HG02885 (cell line): ENCODE measurements at regions not wholly inside any gene's neighbourhood (a gene's known extent, or its start where the extent isn't known, plus 50 kb on each side); places are given as distances from the start of the nearest gene placed in this dataset.
"Not testable (repeated sequence)": the region's sequence is repeated elsewhere in the genome, so short reads cannot be mapped to it uniquely, and the experiment has no call there.

Source experiments
- ATAC-seq: cut with Tn5 transposase; IDR thresholded peaks from one replicate; pipeline ENCODE4 v1.9.1; 2021; ENCODE audit warnings: mild to moderate bottlenecking; ENCODE audit not compliant: unreplicated experiment, poor library complexity

GRCh38 chr17:12195418-12195817, 174.7 kb downstream of the MAP2K4 start:
- no peak for ATAC-seq

GRCh38 chr17:12201294-12201880, 180.7 kb downstream of the MAP2K4 start:
- no peak for ATAC-seq

DNA sequence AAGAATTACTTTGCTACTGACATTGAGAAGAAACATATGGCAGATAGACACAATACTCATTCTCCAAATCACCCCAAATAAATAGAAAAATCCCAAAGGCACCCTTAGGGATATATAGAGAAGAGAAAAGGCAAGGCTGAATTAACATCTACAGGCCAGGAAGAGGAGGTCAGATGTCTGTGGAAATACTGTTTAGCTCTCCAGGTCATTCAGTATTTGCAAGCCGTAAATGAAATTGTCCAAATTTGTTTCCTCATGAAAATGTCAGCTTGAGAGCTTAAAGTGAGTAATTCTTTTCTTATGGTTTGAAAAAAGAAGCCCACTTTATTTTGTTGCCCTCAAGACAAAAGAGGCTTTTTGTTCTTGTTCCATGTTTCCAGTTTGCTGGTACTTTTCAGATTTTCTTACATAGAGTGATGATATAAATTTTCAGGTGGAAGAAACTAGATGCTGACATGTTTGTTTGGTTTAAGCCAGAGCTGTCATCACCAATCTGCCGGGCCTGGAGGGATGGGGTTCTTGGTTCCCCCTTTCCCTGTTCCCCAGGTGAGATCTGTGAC, 189.0 kb downstream of the MAP2K4 start:
- ATAC-seq: no peak

- not testable (repeated sequence) for ATAC-seq
Measured at GRCh38 chr17:12220714-12221439, 200.2 kb downstream of the MAP2K4 start.

- no peak for ATAC-seq
Measured at GRCh38 chr17:12222392-12222791, 201.7 kb downstream of the MAP2K4 start.

DNA sequence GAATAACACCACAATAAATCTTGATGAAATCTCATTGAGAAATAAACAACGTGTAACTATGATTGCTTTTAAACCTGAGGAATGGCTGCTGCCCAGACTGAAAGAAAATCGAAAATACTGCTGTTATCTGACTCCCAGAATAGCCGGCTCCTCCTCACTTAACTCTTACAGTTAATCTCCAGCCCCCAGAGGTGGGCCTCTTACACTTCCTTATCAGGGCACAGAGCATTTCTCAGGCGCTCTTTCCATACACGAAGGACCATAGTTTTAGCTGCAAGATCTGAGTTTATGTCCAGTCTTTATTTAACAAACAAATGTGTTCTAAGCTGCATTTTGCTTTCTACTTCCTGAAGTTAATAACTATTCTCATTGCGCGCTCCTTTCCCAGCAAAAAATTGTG, 206.9 kb downstream of the MAP2K4 start:
- no peak for ATAC-seq

DNA sequence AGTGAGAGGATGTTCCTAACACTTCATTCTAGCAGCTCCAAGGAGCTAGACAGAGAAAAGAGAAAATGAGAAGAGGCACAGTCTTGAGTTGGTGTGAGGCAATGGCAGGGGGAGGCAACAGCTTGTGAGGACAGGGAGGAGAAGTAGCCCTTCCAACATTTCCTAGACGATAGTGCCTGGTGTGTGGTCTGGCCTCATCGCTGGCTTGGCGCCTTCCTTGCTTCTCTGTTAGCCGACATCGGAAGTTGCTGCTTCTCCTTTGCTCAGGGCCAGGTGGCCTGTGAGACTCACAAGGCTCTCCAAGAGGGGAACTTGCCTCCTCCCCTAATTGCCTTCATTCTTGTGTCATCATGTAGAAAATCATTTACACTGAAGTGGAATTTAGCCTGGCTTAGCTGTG, 208.7 kb downstream of the MAP2K4 start:
- ATAC-seq: no peak

- no peak for ATAC-seq
Measured at GRCh38 chr17:12230481-12231354, 210.0 kb downstream of the MAP2K4 start.

DNA sequence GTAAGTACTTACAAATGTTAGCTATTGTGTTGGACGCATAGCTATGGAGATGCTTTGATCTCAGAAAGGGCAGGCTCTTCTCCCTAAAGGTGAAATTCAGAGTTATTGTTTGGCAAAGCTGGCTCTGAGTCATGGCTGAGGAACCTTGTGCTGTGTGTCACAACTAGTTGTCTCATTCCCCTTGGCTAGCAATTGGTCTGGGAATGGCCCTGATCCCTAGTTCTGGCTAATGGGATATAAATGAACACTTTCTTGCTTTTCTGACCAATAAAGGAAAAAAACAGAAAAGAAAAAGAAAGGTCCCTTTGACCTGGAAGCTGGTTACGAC, 210.6 kb downstream of the MAP2K4 start:
- ATAC-seq: no peak

GRCh38 chr17:12239021-12239420, 218.3 kb downstream of the MAP2K4 start:
- not testable (repeated sequence) for ATAC-seq

GRCh38 chr17:12242345-12242954, 221.8 kb downstream of the MAP2K4 start:
- no peak for ATAC-seq

DNA sequence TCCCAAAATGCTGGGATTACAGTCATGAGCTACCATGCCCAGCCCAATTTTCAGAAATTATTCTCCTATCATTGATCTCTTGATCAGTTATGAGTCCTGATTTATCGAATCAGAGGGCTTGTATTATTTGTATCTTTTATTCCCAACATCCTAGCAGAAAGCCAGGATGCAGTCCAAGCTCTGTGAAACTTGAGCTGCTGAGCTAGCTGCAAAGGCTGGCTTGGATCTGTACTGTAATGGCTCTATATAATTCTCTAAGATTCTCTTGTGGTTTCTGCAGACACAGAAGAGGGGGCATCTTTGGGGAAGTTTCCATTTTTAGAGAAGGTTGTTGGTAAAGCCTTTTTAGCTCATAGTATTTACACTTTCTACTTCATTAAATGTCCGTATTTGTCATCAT, 227.1 kb downstream of the MAP2K4 start:
- no peak for ATAC-seq

GRCh38 chr17:12250973-12251372, 230.3 kb downstream of the MAP2K4 start:
- no peak for ATAC-seq

DNA sequence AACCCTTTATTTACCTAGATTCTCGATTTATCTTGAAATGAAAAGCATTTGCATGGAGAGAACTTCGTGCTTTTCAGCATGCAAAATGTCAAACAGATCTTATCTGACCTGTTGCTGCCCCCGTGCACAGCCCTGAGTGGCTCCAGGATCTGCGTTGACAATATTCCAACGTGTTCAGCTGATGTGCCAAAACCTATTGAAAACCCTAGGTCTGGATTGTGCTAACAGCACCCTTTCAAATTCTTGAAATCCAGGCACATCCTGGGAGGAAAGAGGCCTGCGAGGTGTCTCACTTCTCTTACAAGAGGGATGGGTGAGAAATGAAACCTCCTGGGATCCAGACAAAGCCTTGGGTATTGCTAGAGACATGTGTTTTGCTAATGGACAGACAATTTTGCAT, 231.8 kb downstream of the MAP2K4 start:
- no peak for ATAC-seq

DNA sequence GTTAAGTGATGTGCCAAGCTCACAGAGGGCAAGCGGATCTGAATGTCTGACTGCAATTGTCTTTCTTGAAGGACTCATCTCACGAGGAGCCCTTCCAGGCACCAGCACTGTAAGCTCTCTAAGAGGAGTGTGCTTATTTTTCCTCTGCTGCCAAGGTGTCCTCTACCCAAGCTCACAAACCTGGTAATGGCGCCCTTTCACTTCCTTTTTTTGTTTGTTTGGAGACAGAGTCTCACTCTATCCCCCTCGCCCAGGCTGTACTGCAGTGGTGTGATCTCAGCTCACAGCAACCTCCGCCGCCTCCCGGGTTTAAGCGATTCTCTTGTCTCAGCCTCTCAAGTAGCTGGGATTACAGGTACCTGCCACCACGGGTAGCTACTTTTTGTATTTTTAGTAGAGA, 233.8 kb downstream of the MAP2K4 start:
- no peak for ATAC-seq

DNA sequence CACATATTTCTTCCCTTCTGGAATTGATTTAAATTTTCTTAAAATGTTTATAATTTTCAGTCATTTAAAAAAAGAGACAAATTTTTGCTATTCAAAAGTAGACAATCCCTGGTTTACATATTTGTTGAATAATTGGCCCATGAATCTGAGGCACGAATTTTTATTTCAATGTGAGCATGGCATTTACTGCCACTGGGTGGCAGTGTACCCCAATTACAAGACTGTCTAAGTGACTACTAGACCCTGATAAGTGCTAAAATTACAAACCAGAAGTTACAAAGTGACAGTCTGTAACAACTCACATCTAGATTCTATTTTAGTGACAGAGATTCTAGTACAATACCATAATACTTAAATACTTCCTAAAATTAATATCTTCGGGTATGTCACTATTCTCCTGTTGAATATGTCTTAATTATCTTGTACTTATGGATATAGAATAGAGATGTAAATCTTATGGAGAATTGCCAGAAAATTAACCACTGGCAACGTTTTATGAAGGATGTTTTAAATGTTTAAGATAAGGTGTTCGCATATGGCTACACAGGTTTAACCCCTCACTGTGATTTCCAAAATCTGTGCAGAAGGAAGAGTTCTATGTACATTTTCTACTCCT, 235.8 kb downstream of the MAP2K4 start:
- ATAC-seq: peak; percentile 69

DNA sequence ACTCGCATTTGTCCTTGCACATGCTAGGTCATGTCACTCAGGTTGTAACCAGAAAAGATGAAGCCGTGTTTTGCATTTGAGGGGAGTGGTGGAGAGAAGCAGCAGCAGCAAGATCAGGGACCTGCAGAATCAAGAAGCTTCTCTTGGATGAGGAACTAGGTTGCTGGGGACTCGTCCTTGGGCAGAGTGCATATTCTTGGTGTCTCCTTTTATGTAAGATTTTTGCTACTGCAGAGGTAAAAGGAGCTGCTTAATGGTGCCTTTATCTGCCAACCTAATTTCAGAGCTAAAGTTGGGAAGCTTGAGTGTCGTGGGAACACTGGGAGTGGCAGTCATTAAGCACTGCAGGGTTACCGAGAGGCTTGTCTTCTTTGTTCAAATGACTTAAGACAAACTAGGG, 236.5 kb downstream of the MAP2K4 start:
- ATAC-seq: no peak

GRCh38 chr17:12261354-12261753, 240.7 kb downstream of the MAP2K4 start:
- ATAC-seq: no peak

DNA sequence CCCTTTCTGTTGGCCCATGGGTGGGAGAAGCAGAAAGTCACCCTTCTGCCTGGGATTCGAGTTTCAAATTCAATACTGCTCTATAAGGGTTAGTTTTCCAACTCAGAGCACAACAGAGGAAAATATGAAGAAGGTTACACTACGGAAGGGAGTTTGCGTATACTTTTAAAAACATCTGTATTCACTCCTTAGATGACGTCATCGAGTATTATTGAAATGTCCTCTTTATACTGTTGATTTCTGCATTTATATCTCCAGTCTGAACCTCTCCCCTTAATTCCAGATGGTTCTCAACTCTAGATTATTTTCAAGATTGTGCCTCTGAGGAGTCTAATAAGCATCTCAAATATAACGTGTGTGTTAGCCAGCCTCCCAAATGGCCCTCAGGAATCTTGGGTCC, 249.1 kb downstream of the MAP2K4 start:
- ATAC-seq: no peak

- ATAC-seq: no peak
Measured at GRCh38 chr17:12277827-12278226, 257.1 kb downstream of the MAP2K4 start.
